ENCODE measurements at regions not wholly inside any gene's neighbourhood (a gene's known extent, or its start where the extent isn't known, plus 50 kb on each side); places are given as distances from the start of the nearest gene placed in this dataset.

DNA sequence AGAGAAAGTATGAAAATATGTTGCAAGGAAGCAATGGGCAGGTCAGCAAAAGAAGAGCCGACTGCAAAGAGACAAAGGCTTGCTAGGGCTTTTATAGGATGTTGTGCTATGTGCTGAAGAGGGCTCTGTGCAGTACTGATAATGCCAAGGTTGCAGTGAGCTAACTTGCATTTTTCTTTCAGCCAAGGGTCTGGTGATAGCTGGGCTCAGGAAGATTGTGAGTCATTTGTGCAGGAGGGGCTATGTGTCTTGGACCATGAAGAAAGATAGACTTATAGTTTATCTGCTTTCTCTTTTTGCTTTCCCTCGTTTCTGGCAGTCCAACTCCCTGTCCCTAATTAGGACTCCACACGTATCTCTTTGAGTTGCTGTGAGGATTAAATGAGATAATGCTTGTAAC is 64.5 kb upstream of the LRIG1 start:
- H3K4me1 ChIP-seq (ENCODE audit: insufficient read depth, insufficient read length), result no peaks in the 10 kb centered on the region
- no peak overlapping the region for H3K4me3 ChIP-seq (ENCODE audit: insufficient read length, low read depth)
- no peaks in the 10 kb centered on the region for H3K36me3 ChIP-seq (ENCODE audit: insufficient read depth, insufficient read length, low read length)
- TF ChIP-seq ZNF274 (IDR thresholded peaks at IDR 0.05; ENCODE audit: low read depth, low read length) (no peak), YY1 (IDR thresholded peaks at IDR 0.05; ENCODE audit: insufficient read depth, insufficient read length) (no peak), SUZ12 (IDR thresholded peaks at IDR 0.05; ENCODE audit: extremely low read depth, insufficient read depth, insufficient read length) (no peak)
- DNase-seq (ENCODE audit: low read depth, low spot score), result no peak
- H3K27me3 ChIP-seq (ENCODE audit: insufficient read depth, insufficient read length), result peaks cover 13% of the 10 kb centered on the region
- 0 out of 2 replicates have a peak, but pooled peaks cover 13% of the 10 kb centered on the region for H3K9me3 ChIP-seq (ENCODE audit: insufficient read depth, low read length)
- no peak overlapping the region for H3K9ac ChIP-seq (ENCODE audit: insufficient read length, low read depth)

DNA sequence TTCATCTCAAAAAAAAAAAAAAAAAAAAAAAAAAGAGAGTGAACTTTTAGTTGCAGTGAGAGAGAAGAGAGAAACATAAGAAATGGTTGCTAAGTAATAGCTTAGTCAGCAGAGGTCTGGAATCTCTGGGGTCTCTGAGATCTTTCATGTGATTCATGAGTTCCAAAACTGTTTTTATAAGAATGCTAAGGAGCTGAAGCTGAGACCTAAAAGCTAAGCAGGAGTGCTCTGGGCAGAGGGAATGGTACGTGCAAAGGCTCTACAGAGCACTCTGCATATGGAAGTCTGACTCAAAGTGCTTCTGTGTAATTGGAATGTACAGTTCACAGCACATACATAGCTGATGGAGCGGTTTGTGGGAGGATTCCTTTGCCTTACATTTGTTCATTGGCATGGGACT is 66.3 kb upstream of the LRIG1 start:
- Histone ChIP-seq H3K4me1 (ENCODE audit: insufficient read depth, insufficient read length) (no peaks in the 10 kb centered on the region), H3K4me3 (ENCODE audit: insufficient read length, low read depth) (no peak overlapping the region), H3K36me3 (ENCODE audit: insufficient read depth, insufficient read length, low read length) (no peaks in the 10 kb centered on the region), H3K27me3 (ENCODE audit: insufficient read depth, insufficient read length) (peaks cover 31% of the 10 kb centered on the region), H3K9ac (ENCODE audit: insufficient read length, low read depth) (no peak overlapping the region), H3K9me3 (ENCODE audit: insufficient read depth, low read length) (no peaks in the 10 kb centered on the region)
- TF ChIP-seq ZNF274 (IDR thresholded peaks at IDR 0.05; ENCODE audit: low read depth, low read length) (no peak), SUZ12 (IDR thresholded peaks at IDR 0.05; ENCODE audit: extremely low read depth, insufficient read depth, insufficient read length) (no peak), YY1 (IDR thresholded peaks at IDR 0.05; ENCODE audit: insufficient read depth, insufficient read length) (no peak)
- no peak for DNase-seq (ENCODE audit: low read depth, low spot score)

DNA sequence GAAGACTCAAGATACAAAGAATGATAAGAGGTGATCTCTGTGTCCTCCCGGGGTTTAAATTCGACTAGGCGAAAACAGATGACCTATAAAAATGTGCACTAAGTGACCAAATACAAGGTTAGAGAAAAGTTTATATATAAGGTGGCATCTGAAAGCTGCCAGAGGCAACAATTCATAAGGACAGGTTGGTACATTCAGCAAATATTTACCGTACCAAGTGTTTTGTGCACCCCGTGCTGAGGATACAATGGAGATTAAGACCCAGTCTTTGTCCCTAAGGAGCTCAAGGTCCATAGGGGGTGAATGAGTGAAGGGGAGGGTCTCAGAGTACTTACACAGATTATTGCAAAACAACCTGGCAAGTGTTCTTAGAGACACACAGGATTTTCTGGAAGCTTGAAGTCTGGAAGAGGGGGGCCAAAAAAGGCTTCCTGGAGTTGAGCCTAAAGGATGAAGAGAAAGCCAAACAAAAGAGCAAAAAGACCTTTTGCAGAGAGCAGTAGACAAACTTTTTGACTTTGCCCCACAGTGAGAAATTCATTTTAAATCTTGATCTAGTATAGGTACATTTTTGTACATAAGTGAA is 71.4 kb upstream of the LRIG1 start:
- H3K27me3 ChIP-seq (ENCODE audit: insufficient read depth, insufficient read length), result peaks cover 48% of the 10 kb centered on the region
- DNase-seq (ENCODE audit: low read depth, low spot score), result no peak
- H3K4me1 ChIP-seq (ENCODE audit: insufficient read depth, insufficient read length), result no peaks in the 10 kb centered on the region
- H3K36me3 ChIP-seq (ENCODE audit: insufficient read depth, insufficient read length, low read length), result no peaks in the 10 kb centered on the region
- TF ChIP-seq ZNF274 (IDR thresholded peaks at IDR 0.05; ENCODE audit: low read depth, low read length) (no peak), YY1 (IDR thresholded peaks at IDR 0.05; ENCODE audit: insufficient read depth, insufficient read length) (no peak), SUZ12 (IDR thresholded peaks at IDR 0.05; ENCODE audit: extremely low read depth, insufficient read depth, insufficient read length) (no peak)
- H3K9ac ChIP-seq (ENCODE audit: insufficient read length, low read depth), result no peak overlapping the region
- H3K9me3 ChIP-seq (ENCODE audit: insufficient read depth, low read length), result no peaks in the 10 kb centered on the region
- H3K4me3 ChIP-seq (ENCODE audit: insufficient read length, low read depth), result no peak overlapping the region

- Histone ChIP-seq H3K9ac (ENCODE audit: insufficient read length, low read depth) (peak overlapping the region; percentile 2), H3K4me3 (ENCODE audit: insufficient read length, low read depth) (no peak overlapping the region), H3K27me3 (ENCODE audit: insufficient read depth, insufficient read length) (peaks cover 54% of the 10 kb centered on the region), H3K9me3 (ENCODE audit: insufficient read depth, low read length) (no peaks in the 10 kb centered on the region), H3K4me1 (ENCODE audit: insufficient read depth, insufficient read length) (no peaks in the 10 kb centered on the region), H3K36me3 (ENCODE audit: insufficient read depth, insufficient read length, low read length) (no peaks in the 10 kb centered on the region)
- peak; percentile 90 for DNase-seq (ENCODE audit: low read depth, low spot score)
- TF ChIP-seq SUZ12 (IDR thresholded peaks at IDR 0.05; ENCODE audit: extremely low read depth, insufficient read depth, insufficient read length), result no peak
- TF ChIP-seq ZNF274 (IDR thresholded peaks at IDR 0.05; ENCODE audit: low read depth, low read length), result no peak
- no peak for TF ChIP-seq YY1 (IDR thresholded peaks at IDR 0.05; ENCODE audit: insufficient read depth, insufficient read length)
Measured at GRCh38 chr3:66572938-66573710, 72.3 kb upstream of the LRIG1 start.

GRCh38 chr3:66574091-66574490 is 73.3 kb upstream of the LRIG1 start:
- Histone ChIP-seq H3K27me3 (ENCODE audit: insufficient read depth, insufficient read length) (peaks cover 54% of the 10 kb centered on the region), H3K9ac (ENCODE audit: insufficient read length, low read depth) (no peak overlapping the region)
- no peak for DNase-seq (ENCODE audit: low read depth, low spot score)

GRCh38 chr3:66577426-66578203 is 76.8 kb upstream of the LRIG1 start:
- no peaks in the 10 kb centered on the region for H3K36me3 ChIP-seq (ENCODE audit: insufficient read depth, insufficient read length, low read length)
- no peak overlapping the region for H3K4me3 ChIP-seq (ENCODE audit: insufficient read length, low read depth)
- TF ChIP-seq YY1 (IDR thresholded peaks at IDR 0.05; ENCODE audit: insufficient read depth, insufficient read length) (no peak), ZNF274 (IDR thresholded peaks at IDR 0.05; ENCODE audit: low read depth, low read length) (no peak), SUZ12 (IDR thresholded peaks at IDR 0.05; ENCODE audit: extremely low read depth, insufficient read depth, insufficient read length) (no peak)
- no peak for DNase-seq (ENCODE audit: low read depth, low spot score)
- no peak overlapping the region for H3K9ac ChIP-seq (ENCODE audit: insufficient read length, low read depth)
- peaks cover 7% of the 10 kb centered on the region; the same call in 1 of the 2 replicates for H3K9me3 ChIP-seq (ENCODE audit: insufficient read depth, low read length)
- peaks cover 24% of the 10 kb centered on the region for H3K27me3 ChIP-seq (ENCODE audit: insufficient read depth, insufficient read length)
- H3K4me1 ChIP-seq (ENCODE audit: insufficient read depth, insufficient read length), result no peaks in the 10 kb centered on the region

More at GRCh38 chr3:66574091-66574490, 73.3 kb upstream of the LRIG1 start:
- Histone ChIP-seq H3K36me3 (ENCODE audit: insufficient read depth, insufficient read length, low read length) (no peaks in the 10 kb centered on the region), H3K4me1 (ENCODE audit: insufficient read depth, insufficient read length) (no peaks in the 10 kb centered on the region), H3K9me3 (ENCODE audit: insufficient read depth, low read length) (peaks cover 4% of the 10 kb centered on the region; the same call in 1 of the 2 replicates), H3K4me3 (ENCODE audit: insufficient read length, low read depth) (no peak overlapping the region)
- TF ChIP-seq ZNF274 (IDR thresholded peaks at IDR 0.05; ENCODE audit: low read depth, low read length), result no peak

- no peak for DNase-seq (ENCODE audit: low read depth, low spot score)
- Histone ChIP-seq H3K36me3 (ENCODE audit: insufficient read depth, insufficient read length, low read length) (no peaks in the 10 kb centered on the region), H3K4me3 (ENCODE audit: insufficient read length, low read depth) (no peak overlapping the region), H3K9me3 (ENCODE audit: insufficient read depth, low read length) (peaks cover 7% of the 10 kb centered on the region; the same call in 1 of the 2 replicates), H3K4me1 (ENCODE audit: insufficient read depth, insufficient read length) (no peaks in the 10 kb centered on the region), H3K9ac (ENCODE audit: insufficient read length, low read depth) (no peak overlapping the region), H3K27me3 (ENCODE audit: insufficient read depth, insufficient read length) (peaks cover 20% of the 10 kb centered on the region)
- TF ChIP-seq ZNF274 (IDR thresholded peaks at IDR 0.05; ENCODE audit: low read depth, low read length) (no peak), SUZ12 (IDR thresholded peaks at IDR 0.05; ENCODE audit: extremely low read depth, insufficient read depth, insufficient read length) (no peak), YY1 (IDR thresholded peaks at IDR 0.05; ENCODE audit: insufficient read depth, insufficient read length) (no peak)
Measured at GRCh38 chr3:66581256-66581655, 80.4 kb upstream of the LRIG1 start.
